MM.1S (cell line): ENCODE measurements at regions not wholly inside any gene's neighbourhood (a gene's known extent, or its start where the extent isn't known, plus 50 kb on each side); places are given as distances from the start of the nearest gene placed in this dataset.

Experiments used
- EZH2 ChIP-seq: fragments of 300-600 bp; sonication (generic); optimal IDR thresholded peaks from 2 replicates; pipeline ENCODE3; 2017; ENCODE audit warnings: low read depth, mild to moderate bottlenecking, antibody characterized with exemption, low read length, mixed read lengths
- EZH2phosphoT487 ChIP-seq: fragments of 300-600 bp; sonication (generic); IDR thresholded peaks from 2 replicates; pipeline ENCODE4 v1.6.1; 2018; ENCODE audit warnings: antibody characterized with exemption, low read length
- TF ChIP-seq, protein P1 (sequence below): fragments of 300-600 bp; sonication (generic); IDR thresholded peaks from 2 replicates; pipeline ENCODE4 v1.5.1; 2016; ENCODE audit warnings: antibody characterized with exemption, low read length, mixed read lengths

DNA sequence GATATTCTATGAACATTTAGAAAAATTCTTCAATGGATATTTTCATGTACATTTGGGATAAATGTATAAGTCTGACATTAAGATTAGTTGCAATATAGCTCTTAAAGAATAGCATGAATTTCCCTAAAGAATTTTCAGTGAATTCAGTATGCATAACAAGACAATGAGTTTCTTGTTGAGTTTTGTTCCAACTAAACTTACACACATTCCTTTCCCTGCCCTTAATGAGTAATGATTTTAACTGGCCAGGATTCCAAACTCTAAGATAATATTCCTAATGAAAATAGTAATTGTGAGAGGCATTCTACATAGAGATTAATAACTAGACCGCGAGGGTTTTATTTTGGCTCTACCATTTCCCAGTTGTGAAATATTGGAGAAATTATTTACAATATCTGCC lies 390.3 kb upstream of the GALNT5 start:
- TF ChIP-seq, protein P1, sequence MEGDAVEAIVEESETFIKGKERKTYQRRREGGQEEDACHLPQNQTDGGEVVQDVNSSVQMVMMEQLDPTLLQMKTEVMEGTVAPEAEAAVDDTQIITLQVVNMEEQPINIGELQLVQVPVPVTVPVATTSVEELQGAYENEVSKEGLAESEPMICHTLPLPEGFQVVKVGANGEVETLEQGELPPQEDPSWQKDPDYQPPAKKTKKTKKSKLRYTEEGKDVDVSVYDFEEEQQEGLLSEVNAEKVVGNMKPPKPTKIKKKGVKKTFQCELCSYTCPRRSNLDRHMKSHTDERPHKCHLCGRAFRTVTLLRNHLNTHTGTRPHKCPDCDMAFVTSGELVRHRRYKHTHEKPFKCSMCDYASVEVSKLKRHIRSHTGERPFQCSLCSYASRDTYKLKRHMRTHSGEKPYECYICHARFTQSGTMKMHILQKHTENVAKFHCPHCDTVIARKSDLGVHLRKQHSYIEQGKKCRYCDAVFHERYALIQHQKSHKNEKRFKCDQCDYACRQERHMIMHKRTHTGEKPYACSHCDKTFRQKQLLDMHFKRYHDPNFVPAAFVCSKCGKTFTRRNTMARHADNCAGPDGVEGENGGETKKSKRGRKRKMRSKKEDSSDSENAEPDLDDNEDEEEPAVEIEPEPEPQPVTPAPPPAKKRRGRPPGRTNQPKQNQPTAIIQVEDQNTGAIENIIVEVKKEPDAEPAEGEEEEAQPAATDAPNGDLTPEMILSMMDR: no peak
- TF ChIP-seq EZH2phosphoT487 (no peak), EZH2 (no peak)
